GM19463 (cell line): ENCODE measurements at regions not wholly inside any gene's neighbourhood (a gene's known extent, or its start where the extent isn't known, plus 50 kb on each side); places are given as distances from the start of the nearest gene placed in this dataset.
"Not testable (repeated sequence)": the region's sequence is repeated elsewhere in the genome, so short reads cannot be mapped to it uniquely, and the experiment has no call there.

ENCODE experiments used
- ATAC-seq: cut with Tn5 transposase; IDR thresholded peaks from one replicate; pipeline ENCODE4 v1.9.1; 2021; ENCODE audit warnings: mild to moderate bottlenecking, moderate library complexity; ENCODE audit not compliant: unreplicated experiment

DNA sequence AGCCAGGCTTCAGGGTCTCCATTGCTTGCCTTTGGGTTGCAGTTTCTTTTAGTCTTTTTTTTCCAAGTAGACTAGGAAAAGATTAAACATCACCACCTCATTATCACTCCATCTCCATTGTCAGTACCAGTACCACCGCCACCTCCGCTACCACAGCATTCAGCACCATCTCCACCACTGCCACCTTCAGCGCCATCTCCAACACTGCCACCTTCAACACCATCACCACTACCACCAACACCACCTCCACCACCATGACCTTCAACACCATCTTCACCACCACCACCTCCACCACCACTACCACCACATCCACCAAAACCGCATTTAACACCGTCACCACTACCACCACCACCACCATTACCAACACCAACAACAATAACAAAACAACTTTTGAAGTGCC is 141.5 kb upstream of the MPHOSPH6 start:
- ATAC-seq, result no peak

DNA sequence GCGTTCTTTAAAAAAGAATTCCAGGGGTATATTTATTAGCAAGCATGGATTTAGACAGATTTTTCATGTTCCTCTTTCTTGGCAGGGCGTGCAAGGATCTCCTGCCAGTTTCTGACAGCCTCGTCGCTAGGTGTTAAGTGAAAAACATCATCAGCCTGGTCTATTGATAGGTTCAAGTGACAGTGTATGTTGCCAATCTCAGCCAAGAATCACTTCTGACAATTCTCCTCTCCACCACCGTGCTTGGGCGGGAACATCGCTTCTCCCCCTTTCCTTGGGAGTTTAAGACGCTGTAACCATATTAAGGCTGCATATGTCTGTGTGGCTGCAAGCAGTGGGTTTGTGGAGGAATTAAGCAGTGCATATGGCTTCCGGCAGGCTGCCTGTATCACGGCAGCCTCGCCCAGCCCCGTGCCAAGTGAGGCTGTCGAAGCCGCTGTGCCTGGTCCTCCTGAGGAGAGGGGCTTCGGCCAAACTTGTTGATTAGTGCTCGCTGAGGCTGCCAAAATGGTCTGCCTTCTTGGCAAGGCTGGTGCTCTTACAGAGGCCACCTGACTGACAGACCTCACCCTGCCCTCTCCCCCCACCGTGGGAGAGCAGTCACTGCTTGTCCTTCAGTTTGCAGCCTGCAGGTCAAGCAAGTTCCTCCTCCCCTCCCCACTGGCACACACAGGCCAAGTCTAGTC is 132.2 kb upstream of the MPHOSPH6 start:
- ATAC-seq, result no peak

GRCh38 chr16:82301146-82301755 is 131.2 kb upstream of the MPHOSPH6 start:
- ATAC-seq, result no peak

- ATAC-seq, result no peak
Measured at GRCh38 chr16:82300374-82300951, 130.4 kb upstream of the MPHOSPH6 start.

GRCh38 chr16:82298472-82298871 is 128.4 kb upstream of the MPHOSPH6 start:
- ATAC-seq, result no peak

GRCh38 chr16:82295290-82296201 is 125.5 kb upstream of the MPHOSPH6 start:
- no peak for ATAC-seq

- no peak for ATAC-seq
Measured at GRCh38 chr16:82293671-82294070, 123.6 kb upstream of the MPHOSPH6 start.

- no peak for ATAC-seq
Measured at GRCh38 chr16:82287937-82288336, 117.9 kb upstream of the MPHOSPH6 start.

GRCh38 chr16:82282662-82283061 is 112.6 kb upstream of the MPHOSPH6 start:
- no peak for ATAC-seq

- ATAC-seq, result no peak
Measured at GRCh38 chr16:82281544-82281943, 111.5 kb upstream of the MPHOSPH6 start.

GRCh38 chr16:82280867-82281266 is 110.8 kb upstream of the MPHOSPH6 start:
- no peak for ATAC-seq

DNA sequence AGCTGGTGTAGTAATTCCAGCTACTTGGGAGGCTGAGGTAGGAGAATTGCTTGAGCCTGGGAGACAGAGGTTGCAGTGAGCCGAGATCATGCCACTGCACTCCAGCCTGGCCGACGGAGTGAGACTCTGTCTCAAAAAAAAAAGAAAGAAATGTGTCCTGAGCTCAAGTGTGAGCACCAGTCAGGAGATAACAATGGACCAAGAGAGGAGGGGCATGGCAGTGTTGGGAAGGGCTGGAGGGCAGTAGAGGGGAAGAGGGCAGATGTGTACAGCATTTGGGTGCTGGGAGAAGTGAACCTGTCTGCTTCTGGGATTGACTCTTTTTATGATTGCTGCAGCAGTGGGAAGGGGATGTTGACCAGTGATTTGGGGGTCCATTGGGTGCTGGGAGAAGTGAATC is 105.3 kb upstream of the MPHOSPH6 start:
- not testable (repeated sequence) for ATAC-seq

- ATAC-seq, result no peak
Measured at GRCh38 chr16:82271636-82272035, 101.6 kb upstream of the MPHOSPH6 start.

DNA sequence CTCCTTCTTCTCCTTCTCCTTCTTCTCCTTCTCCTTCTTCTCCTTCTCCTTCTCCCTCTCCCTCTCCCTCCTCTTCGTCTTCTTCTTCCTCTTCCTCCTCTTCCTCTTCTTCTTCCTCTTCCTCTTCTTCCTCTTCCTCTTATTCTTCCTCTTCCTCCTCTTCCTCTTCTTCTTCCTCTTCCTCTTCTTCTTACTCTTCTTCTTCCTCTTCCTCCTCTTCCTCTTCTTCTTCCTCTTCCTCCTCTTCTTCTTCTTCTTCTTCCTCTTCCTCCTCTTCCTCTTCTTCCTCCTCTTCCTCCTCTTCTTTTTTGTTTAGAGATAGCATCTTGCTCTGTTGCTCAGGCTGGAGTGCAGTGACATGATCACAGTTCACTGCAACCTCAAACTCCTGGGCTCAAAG is 97.7 kb upstream of the MPHOSPH6 start:
- not testable (repeated sequence) for ATAC-seq

DNA sequence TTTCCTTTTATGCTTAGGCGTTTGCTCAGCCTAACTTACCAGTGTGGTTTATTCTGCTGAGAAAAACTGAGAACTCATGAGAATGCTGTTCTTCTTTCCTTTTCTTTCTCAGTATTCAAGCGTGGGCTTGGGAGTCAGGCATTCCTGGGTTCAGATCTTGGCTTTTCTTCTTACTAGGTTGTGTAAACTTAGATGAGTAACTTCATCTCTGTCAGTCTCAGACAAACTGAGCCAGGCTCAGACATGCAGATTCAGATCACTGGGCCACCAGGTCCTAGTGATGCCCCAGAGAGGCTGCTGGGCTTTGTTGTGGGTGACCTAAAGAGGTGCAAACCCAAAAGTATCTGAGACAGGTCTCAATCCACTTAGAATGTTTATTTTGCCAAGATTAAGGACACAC is 95.8 kb upstream of the MPHOSPH6 start:
- no peak for ATAC-seq

DNA sequence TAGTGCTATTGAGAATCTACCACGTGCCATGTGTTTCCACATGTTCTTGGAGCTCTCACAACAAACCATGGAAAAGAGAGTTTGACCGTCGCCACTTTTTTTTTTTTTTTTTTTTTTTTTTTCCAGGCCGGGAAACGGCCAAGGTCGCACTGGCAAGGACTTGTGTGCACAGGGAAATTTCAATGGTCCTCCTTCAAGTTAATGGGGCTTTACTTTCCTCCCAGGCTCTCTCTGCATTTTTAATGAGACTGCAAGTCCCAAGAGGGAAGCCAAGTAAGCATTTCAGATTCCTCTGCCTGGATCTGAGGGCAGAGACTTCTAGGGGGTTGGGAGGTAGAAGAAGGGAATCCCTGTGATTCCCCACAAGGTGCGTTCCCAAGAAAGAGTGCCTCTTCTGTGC is 94.7 kb upstream of the MPHOSPH6 start:
- no peak for ATAC-seq

- peak; percentile 57 for ATAC-seq
Measured at GRCh38 chr16:82263521-82264143, 93.6 kb upstream of the MPHOSPH6 start.

- no peak for ATAC-seq
Measured at GRCh38 chr16:82262244-82262643, 92.2 kb upstream of the MPHOSPH6 start.

- ATAC-seq, result no peak
Measured at GRCh38 chr16:82260212-82260795, 90.3 kb upstream of the MPHOSPH6 start.

DNA sequence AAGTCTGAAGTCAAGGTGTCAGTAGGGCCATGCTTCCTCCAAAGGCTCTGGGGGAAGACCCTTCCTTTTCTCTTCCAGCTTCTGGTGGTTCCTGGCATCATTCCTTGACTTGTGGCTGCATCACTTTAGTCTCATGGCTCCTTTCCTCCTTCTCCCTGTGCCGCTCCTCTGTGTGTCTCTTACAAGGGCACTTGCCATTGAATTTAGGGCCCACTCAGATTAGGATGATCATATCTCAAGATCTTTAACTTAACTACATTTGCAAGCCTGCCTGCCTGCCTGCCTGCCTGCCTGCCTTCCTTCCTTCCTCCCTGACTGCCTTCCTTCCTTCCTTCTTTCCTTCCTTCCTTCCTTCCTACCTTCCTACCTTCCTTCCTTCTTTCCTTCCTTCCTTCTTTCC is 89.7 kb upstream of the MPHOSPH6 start:
- ATAC-seq, result no peak

DNA sequence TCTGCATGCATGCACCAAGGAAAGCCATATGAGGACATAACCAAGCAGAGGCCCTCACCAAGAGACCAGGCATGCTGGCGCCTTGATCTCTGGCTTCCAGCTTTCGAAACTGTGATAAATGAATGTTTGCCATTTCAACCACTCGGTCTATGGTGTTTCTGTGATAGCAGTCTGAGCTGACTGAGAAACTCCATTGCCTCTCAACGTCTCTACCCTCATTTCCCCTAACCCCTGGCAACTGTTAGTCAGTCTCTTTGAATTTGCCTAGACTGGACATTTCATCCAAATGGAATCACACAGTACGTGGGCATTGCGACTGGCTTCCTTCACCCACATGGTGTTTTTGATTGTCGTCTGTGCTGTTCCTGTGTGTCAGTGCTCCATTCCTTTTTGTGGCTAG is 88.0 kb upstream of the MPHOSPH6 start:
- ATAC-seq, result no peak
